ENCODE measurements at regions not wholly inside any gene's neighbourhood (a gene's known extent, or its start where the extent isn't known, plus 50 kb on each side); places are given as distances from the start of the nearest gene placed in this dataset.

DNA sequence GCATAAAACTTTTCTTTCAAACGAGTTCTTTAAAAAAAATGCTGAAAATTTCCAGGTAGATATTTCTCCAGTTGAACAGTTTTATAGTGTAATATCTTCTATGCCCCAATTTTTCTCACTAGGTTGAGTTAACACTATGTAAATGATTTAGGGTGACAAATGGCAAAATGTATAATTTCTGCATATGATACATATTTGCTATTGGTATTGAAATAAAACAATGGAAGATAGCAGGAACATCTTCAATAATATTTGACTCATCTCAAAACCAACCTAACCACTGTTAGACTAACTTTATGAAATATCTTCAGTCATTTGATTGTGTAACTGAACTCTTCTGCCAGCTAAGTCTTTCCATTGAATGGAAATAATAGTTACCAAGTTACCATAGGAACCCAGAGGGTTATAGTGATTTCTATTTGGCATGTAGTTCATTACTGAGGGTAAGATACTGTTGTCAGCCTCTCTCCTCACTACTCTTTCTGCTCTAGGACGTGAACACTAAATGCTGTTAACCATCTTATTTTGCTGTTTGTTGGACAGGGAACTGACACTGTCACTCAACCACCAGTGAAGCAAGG, 824.7 kb upstream of the NECTIN3 start:
- no peak overlapping the region for H3K4me3 ChIP-seq (ENCODE audit: low read length)
- TF ChIP-seq, protein P1, sequence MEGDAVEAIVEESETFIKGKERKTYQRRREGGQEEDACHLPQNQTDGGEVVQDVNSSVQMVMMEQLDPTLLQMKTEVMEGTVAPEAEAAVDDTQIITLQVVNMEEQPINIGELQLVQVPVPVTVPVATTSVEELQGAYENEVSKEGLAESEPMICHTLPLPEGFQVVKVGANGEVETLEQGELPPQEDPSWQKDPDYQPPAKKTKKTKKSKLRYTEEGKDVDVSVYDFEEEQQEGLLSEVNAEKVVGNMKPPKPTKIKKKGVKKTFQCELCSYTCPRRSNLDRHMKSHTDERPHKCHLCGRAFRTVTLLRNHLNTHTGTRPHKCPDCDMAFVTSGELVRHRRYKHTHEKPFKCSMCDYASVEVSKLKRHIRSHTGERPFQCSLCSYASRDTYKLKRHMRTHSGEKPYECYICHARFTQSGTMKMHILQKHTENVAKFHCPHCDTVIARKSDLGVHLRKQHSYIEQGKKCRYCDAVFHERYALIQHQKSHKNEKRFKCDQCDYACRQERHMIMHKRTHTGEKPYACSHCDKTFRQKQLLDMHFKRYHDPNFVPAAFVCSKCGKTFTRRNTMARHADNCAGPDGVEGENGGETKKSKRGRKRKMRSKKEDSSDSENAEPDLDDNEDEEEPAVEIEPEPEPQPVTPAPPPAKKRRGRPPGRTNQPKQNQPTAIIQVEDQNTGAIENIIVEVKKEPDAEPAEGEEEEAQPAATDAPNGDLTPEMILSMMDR (conservative IDR thresholded peaks at IDR 0.05; ENCODE audit: low read depth, low read length), result no peak
- DNase-seq (ENCODE audit: low read depth), result no peak

DNA sequence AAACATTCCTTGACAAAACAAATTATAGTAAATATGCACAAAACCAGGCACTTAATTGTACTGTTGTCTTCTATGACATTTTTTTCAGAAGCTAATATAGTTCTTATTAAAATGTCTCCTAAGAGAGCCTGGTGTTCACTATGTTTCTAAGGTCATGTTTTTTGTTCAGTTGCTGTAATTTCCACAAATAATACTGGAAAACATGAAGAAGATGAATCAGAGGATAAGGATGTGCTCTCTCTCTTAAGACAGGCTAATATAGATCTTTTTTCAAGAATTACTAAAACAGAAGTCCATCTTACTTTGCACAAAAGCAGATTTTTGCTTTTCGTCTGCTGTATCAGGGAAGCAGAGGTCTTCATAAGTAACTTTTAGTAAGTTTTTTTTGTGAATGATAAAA, 823.0 kb upstream of the NECTIN3 start:
- TF ChIP-seq, protein P1 (conservative IDR thresholded peaks at IDR 0.05; ENCODE audit: low read depth, low read length), result no peak
- no peak for DNase-seq (ENCODE audit: low read depth)
- H3K4me3 ChIP-seq (ENCODE audit: low read length), result no peak overlapping the region

DNA sequence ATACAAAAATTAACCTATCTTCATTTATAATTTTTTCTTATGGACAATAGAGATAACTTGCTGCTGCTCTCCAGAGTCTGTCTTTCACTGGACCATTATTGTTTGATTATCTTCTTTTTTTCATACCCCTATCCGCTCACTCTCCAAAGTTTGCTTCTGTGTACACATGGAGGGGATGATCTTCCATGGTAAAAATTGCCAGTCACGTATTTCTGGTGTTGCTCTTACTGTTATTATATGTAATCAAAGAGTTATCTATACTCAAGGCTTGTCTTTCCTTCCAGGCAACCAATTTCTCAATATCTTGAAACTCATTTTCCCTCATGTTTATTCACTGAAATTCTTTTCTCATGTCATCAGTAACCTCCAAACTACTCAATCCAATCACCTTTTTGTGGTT, 817.8 kb upstream of the NECTIN3 start:
- H3K4me3 ChIP-seq (ENCODE audit: low read length), result no peak overlapping the region
- no peak for DNase-seq (ENCODE audit: low read depth)
- TF ChIP-seq, protein P1 (conservative IDR thresholded peaks at IDR 0.05; ENCODE audit: low read depth, low read length), result no peak

DNA sequence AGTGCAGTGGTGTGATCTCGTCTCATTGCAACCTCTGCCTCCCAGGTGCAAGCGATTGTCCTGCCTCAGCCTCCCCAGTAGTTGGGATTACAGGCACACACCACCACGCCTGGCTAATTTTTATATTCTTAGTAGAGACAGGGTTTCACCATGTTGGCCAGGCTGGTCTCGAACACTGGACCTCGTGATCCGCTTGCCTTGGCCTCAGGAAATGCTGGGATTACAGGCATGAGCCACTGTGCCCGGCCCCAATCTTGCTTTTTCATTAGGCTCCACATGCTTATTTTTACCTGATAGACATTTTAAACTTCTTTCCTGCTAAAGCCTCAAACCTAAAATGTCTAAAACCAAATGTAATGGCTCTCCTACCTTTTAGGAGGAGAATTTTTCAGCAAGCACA, 817.0 kb upstream of the NECTIN3 start:
- no peak overlapping the region for H3K4me3 ChIP-seq (ENCODE audit: low read length)
- TF ChIP-seq, protein P1 (conservative IDR thresholded peaks at IDR 0.05; ENCODE audit: low read depth, low read length), result no peak
- no peak for DNase-seq (ENCODE audit: low read depth)

DNA sequence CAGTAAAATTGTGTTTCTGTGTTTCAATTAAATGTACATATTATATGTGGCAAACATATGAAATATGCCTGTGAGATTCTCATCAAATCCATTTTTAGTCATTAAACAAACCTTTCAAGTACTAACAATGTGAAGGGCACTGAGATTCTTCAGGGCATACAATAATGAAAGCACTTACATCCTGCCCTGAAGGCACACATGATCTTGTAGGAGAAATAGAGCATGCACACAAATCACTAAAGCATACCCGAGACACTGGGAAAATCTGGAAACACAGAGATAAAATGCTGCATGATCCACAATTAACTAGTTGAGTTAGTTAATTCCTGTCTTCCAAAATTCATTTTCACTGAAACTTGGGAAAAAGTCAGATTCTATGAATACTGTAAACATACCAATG, 810.5 kb upstream of the NECTIN3 start:
- TF ChIP-seq, protein P1 (conservative IDR thresholded peaks at IDR 0.05; ENCODE audit: low read depth, low read length), result no peak
- no peak overlapping the region for H3K4me3 ChIP-seq (ENCODE audit: low read length)
- DNase-seq (ENCODE audit: low read depth), result no peak

DNA sequence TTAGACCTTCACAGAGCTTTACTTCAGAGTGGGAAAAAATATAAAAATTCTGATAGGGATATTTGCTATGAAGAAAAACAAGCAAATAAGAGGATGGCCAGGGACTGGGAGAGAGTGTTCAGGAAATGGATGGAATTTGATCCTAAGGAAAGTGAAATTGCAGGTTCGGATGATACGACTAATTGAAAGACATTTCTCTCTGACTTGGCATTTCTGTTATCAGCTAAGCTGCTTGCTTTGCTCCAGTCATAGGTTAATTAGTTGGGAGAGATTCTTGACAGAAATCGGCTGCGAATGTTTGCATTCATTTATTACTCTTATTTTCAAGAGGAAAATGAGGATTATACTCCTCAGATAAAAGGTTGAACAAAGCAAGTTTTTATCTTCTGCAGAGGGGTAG, 808.7 kb upstream of the NECTIN3 start:
- H3K4me3 ChIP-seq (ENCODE audit: low read length), result no peak overlapping the region
- TF ChIP-seq, protein P1 (conservative IDR thresholded peaks at IDR 0.05; ENCODE audit: low read depth, low read length), result no peak
- DNase-seq (ENCODE audit: low read depth), result no peak

DNA sequence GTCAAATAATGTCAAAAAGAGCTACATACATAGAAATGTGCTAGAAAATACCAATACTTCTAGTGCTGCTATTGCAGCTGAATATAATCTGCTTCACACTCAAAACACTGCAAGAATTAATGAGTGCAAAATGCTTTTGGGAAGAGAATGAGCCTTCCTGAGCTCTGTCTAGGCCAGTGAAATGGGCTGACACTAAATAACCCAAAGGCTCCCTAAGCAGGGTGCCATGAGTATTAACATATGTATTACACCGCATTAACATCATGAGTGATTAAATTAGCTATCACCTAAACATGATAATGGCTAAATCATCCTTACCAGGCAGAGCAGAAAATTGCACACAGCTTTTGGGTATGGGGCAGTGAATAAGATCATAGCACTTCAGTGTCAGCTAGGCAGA, 806.3 kb upstream of the NECTIN3 start:
- DNase-seq (ENCODE audit: low read depth), result no peak
- TF ChIP-seq, protein P1 (conservative IDR thresholded peaks at IDR 0.05; ENCODE audit: low read depth, low read length), result no peak
- no peak overlapping the region for H3K4me3 ChIP-seq (ENCODE audit: low read length)
